T-helper 2 cell treated with Interferon-gamma antibody and Interleukin-4, amounts not matched to agents 5 μg/mL and 100 μg/mL, for 36 hours (primary cell): ENCODE measurements at regions not wholly inside any gene's neighbourhood (a gene's known extent, or its start where the extent isn't known, plus 50 kb on each side); places are given as distances from the start of the nearest gene placed in this dataset.

Source experiments
- DNase-seq: peaks from one replicate; pipeline ENCODE4 v3.0.0; 2021; ENCODE audit warnings: low spot score
- H3K27ac Mint-ChIP-seq: one replicate; pipeline ENCODE4 v1.8.0; 2021; ENCODE audit warnings: mild to moderate bottlenecking, mixed read lengths
- H3K27me3 Mint-ChIP-seq: one replicate; pipeline ENCODE4 v1.8.0; 2021; ENCODE audit warnings: low read depth, mixed read lengths
- H3K36me3 Mint-ChIP-seq: one replicate; pipeline ENCODE4 v1.8.0; 2021; ENCODE audit warnings: low read depth, mixed read lengths
- H3K4me1 Mint-ChIP-seq: one replicate; pipeline ENCODE4 v1.8.0; 2021; ENCODE audit warnings: low read depth, mixed read lengths
- H3K4me3 Mint-ChIP-seq: one replicate; pipeline ENCODE4 v1.8.0; 2022; ENCODE audit warnings: mild to moderate bottlenecking, moderate library complexity, mixed read lengths
- H3K9me3 Mint-ChIP-seq: one replicate; pipeline ENCODE4 v1.8.0; 2021; ENCODE audit warnings: mixed read lengths

GRCh38 chr2:235262750-235263149 is 231.1 kb upstream of the AGAP1 start:
- H3K4me1 Mint-ChIP-seq, result no peaks in the 10 kb centered on the region
- no peaks in the 10 kb centered on the region for H3K9me3 Mint-ChIP-seq
- no peak overlapping the region for H3K27ac Mint-ChIP-seq
- peaks cover 38% of the 10 kb centered on the region for H3K27me3 Mint-ChIP-seq
- no peaks in the 10 kb centered on the region for H3K36me3 Mint-ChIP-seq
- DNase-seq, result no peak
- no peak overlapping the region for H3K4me3 Mint-ChIP-seq

GRCh38 chr2:235263205-235264120 is 230.4 kb upstream of the AGAP1 start:
- peaks cover 45% of the 10 kb centered on the region for H3K27me3 Mint-ChIP-seq
- H3K4me3 Mint-ChIP-seq, result no peak overlapping the region
- H3K9me3 Mint-ChIP-seq, result no peaks in the 10 kb centered on the region
- no peaks in the 10 kb centered on the region for H3K36me3 Mint-ChIP-seq
- no peaks in the 10 kb centered on the region for H3K4me1 Mint-ChIP-seq
- DNase-seq, result no peak
- no peak overlapping the region for H3K27ac Mint-ChIP-seq

- Mint-ChIP-seq H3K9me3 (no peaks in the 10 kb centered on the region), H3K36me3 (no peaks in the 10 kb centered on the region), H3K4me1 (no peaks in the 10 kb centered on the region), H3K27me3 (peaks cover 50% of the 10 kb centered on the region), H3K27ac (no peak overlapping the region), H3K4me3 (no peak overlapping the region)
- no peak for DNase-seq
Observed at GRCh38 chr2:235264121-235264493, 229.7 kb upstream of the AGAP1 start.

GRCh38 chr2:235264512-235264911 is 229.3 kb upstream of the AGAP1 start:
- DNase-seq, result no peak
- Mint-ChIP-seq H3K4me1 (no peaks in the 10 kb centered on the region), H3K9me3 (no peaks in the 10 kb centered on the region), H3K36me3 (no peaks in the 10 kb centered on the region), H3K4me3 (no peak overlapping the region), H3K27ac (no peak overlapping the region), H3K27me3 (peaks cover 52% of the 10 kb centered on the region)

GRCh38 chr2:235265348-235265965 is 228.4 kb upstream of the AGAP1 start:
- H3K9me3 Mint-ChIP-seq, result no peaks in the 10 kb centered on the region
- peaks cover 1% of the 10 kb centered on the region for H3K4me1 Mint-ChIP-seq
- no peak for DNase-seq
- H3K4me3 Mint-ChIP-seq, result no peak overlapping the region
- no peak overlapping the region for H3K27ac Mint-ChIP-seq
- H3K36me3 Mint-ChIP-seq, result no peaks in the 10 kb centered on the region
- peaks cover 57% of the 10 kb centered on the region for H3K27me3 Mint-ChIP-seq

- Mint-ChIP-seq H3K4me3 (no peak overlapping the region), H3K9me3 (no peaks in the 10 kb centered on the region), H3K36me3 (no peaks in the 10 kb centered on the region), H3K27ac (no peak overlapping the region), H3K4me1 (peaks cover 6% of the 10 kb centered on the region), H3K27me3 (peaks cover 58% of the 10 kb centered on the region)
- no peak for DNase-seq
Observed at GRCh38 chr2:235267251-235267650, 226.6 kb upstream of the AGAP1 start.

- no peaks in the 10 kb centered on the region for H3K9me3 Mint-ChIP-seq
- H3K4me3 Mint-ChIP-seq, result no peak overlapping the region
- H3K27ac Mint-ChIP-seq, result no peak overlapping the region
- H3K4me1 Mint-ChIP-seq, result peaks cover 6% of the 10 kb centered on the region
- no peak for DNase-seq
- H3K36me3 Mint-ChIP-seq, result no peaks in the 10 kb centered on the region
- peaks cover 49% of the 10 kb centered on the region for H3K27me3 Mint-ChIP-seq
Observed at GRCh38 chr2:235268535-235268934, 225.3 kb upstream of the AGAP1 start.

GRCh38 chr2:235270291-235270690 is 223.6 kb upstream of the AGAP1 start:
- H3K4me1 Mint-ChIP-seq, result peaks cover 6% of the 10 kb centered on the region
- H3K4me3 Mint-ChIP-seq, result no peak overlapping the region
- H3K27ac Mint-ChIP-seq, result no peak overlapping the region
- H3K36me3 Mint-ChIP-seq, result no peaks in the 10 kb centered on the region
- H3K9me3 Mint-ChIP-seq, result no peaks in the 10 kb centered on the region
- DNase-seq, result no peak
- peaks cover 54% of the 10 kb centered on the region for H3K27me3 Mint-ChIP-seq

- Mint-ChIP-seq H3K27me3 (peaks cover 58% of the 10 kb centered on the region), H3K9me3 (no peaks in the 10 kb centered on the region), H3K36me3 (no peaks in the 10 kb centered on the region), H3K4me1 (peaks cover 6% of the 10 kb centered on the region), H3K4me3 (no peak overlapping the region), H3K27ac (no peak overlapping the region)
- peak; percentile 66 for DNase-seq
Observed at GRCh38 chr2:235270956-235271355, 222.9 kb upstream of the AGAP1 start.

GRCh38 chr2:235271936-235272335 is 221.9 kb upstream of the AGAP1 start:
- H3K36me3 Mint-ChIP-seq, result no peaks in the 10 kb centered on the region
- H3K4me1 Mint-ChIP-seq, result peaks cover 6% of the 10 kb centered on the region
- H3K27ac Mint-ChIP-seq, result no peak overlapping the region
- no peak for DNase-seq
- H3K4me3 Mint-ChIP-seq, result no peak overlapping the region
- H3K9me3 Mint-ChIP-seq, result no peaks in the 10 kb centered on the region
- H3K27me3 Mint-ChIP-seq, result peaks cover 60% of the 10 kb centered on the region

GRCh38 chr2:235274023-235274422 is 219.8 kb upstream of the AGAP1 start:
- H3K36me3 Mint-ChIP-seq, result no peaks in the 10 kb centered on the region
- no peak for DNase-seq
- H3K4me1 Mint-ChIP-seq, result peaks cover 6% of the 10 kb centered on the region
- no peak overlapping the region for H3K4me3 Mint-ChIP-seq
- no peak overlapping the region for H3K27ac Mint-ChIP-seq
- H3K9me3 Mint-ChIP-seq, result no peaks in the 10 kb centered on the region
- peaks cover 45% of the 10 kb centered on the region for H3K27me3 Mint-ChIP-seq

- Mint-ChIP-seq H3K4me1 (no peaks in the 10 kb centered on the region), H3K27ac (no peak overlapping the region), H3K9me3 (no peaks in the 10 kb centered on the region), H3K4me3 (no peak overlapping the region), H3K36me3 (no peaks in the 10 kb centered on the region), H3K27me3 (peaks cover 25% of the 10 kb centered on the region)
- DNase-seq, result no peak
Observed at GRCh38 chr2:235277485-235277884, 216.4 kb upstream of the AGAP1 start.

- Mint-ChIP-seq H3K4me3 (no peak overlapping the region), H3K27ac (no peak overlapping the region), H3K4me1 (no peaks in the 10 kb centered on the region), H3K27me3 (peaks cover 25% of the 10 kb centered on the region), H3K36me3 (no peaks in the 10 kb centered on the region), H3K9me3 (no peaks in the 10 kb centered on the region)
- DNase-seq, result no peak
Observed at GRCh38 chr2:235278771-235279355, 215.0 kb upstream of the AGAP1 start.

- Mint-ChIP-seq H3K36me3 (no peaks in the 10 kb centered on the region), H3K4me1 (no peaks in the 10 kb centered on the region), H3K9me3 (no peaks in the 10 kb centered on the region), H3K27me3 (peaks cover 23% of the 10 kb centered on the region), H3K4me3 (no peak overlapping the region), H3K27ac (no peak overlapping the region)
- no peak for DNase-seq
Observed at GRCh38 chr2:235279965-235280364, 213.9 kb upstream of the AGAP1 start.
